ENCODE measurements at regions not wholly inside any gene's neighbourhood (a gene's known extent, or its start where the extent isn't known, plus 50 kb on each side); places are given as distances from the start of the nearest gene placed in this dataset.

DNA sequence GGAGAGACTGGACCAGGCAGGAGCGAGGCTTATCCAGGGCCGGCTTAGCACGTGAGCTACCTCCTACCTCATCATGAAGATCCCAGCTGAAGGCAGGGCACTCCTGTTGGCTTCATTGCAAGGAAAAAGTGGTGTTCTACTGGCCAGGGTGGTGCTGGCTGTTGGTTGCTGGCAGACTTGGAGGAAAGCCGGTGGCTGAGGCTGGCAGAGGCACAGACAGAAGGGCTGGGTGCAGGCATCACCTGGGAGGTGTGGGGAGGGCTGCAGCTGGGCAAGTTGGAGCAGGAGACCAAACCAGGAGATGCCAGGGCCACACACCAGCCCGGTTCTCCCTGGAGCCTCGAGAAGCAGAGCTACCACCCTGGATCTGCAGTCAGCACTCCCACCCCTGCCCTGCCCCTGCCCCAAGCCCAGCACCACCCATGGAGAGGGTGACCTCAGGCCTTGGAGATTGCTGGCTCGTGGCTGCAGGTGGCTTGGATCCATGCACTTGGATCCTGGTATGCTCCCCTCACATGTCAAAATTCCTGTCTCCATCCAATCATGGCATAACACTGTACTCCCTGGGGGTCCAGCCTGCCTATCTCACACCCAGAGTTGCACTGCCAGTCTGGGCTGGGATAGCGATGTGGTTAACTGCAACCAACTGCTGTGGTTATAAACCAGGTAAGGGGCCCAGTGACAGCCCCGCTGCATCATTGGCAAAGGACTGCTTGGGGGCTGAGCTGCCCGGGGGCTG lies 49.7 kb downstream of the GLI2 start:
- TF ChIP-seq, protein P1, sequence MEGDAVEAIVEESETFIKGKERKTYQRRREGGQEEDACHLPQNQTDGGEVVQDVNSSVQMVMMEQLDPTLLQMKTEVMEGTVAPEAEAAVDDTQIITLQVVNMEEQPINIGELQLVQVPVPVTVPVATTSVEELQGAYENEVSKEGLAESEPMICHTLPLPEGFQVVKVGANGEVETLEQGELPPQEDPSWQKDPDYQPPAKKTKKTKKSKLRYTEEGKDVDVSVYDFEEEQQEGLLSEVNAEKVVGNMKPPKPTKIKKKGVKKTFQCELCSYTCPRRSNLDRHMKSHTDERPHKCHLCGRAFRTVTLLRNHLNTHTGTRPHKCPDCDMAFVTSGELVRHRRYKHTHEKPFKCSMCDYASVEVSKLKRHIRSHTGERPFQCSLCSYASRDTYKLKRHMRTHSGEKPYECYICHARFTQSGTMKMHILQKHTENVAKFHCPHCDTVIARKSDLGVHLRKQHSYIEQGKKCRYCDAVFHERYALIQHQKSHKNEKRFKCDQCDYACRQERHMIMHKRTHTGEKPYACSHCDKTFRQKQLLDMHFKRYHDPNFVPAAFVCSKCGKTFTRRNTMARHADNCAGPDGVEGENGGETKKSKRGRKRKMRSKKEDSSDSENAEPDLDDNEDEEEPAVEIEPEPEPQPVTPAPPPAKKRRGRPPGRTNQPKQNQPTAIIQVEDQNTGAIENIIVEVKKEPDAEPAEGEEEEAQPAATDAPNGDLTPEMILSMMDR (IDR thresholded peaks at IDR 0.05; ENCODE audit: extremely low read depth, insufficient read depth, missing control alignments), result no peak
- in situ Hi-C loops (cut with MboI; ENCODE audit: low pct_unique_long_range_greater_than_20kb, low sequenced_read_pairs, unreplicated experiment), result no loop called here
- DNase-seq (ENCODE audit: low spot score), result no peak

DNA sequence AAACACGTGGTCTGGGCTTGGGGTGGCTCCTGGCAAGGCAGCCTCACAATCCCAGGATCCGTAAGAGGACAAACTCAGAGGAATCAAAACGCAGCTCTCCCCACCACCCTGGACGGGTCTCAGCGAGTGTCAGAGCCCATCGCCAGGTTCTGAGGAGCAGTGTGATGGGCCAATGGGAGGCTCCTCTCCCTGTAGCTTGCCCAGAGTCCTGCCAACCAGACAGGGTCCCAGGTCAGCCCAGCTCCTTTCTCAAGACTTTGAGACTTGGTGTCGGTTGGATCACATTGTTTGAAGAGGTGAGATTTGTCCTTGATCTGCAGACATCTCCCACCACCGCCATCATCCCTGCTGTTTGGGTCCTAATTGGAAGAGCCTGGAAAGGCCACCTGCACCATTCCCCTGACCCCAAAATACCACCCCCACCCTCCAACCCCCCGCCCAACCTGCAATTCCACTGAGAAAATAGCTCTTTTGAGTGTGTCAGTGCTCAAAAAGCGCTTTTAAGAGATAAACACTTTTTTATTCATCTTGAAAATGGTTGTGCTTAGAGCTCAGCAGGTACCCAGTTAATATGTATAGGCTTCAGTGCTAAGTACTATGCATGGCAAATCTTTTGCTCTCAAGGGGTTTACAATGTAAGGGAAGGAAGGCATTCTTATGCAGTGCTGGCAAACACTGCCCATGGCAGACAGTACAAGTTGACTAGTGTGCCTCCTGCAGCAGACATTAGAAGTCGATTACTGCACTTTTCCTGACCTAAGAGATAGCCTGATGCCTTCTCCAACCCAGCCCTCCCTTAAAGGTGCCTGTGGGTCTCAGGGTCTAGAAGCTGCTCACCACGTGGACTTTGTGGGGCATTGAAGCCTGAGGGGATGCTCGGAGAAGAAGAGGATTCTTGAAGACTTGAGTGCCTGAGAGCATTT lies 50.6 kb downstream of the GLI2 start:
- DNase-seq (ENCODE audit: low spot score), result no peak

DNA sequence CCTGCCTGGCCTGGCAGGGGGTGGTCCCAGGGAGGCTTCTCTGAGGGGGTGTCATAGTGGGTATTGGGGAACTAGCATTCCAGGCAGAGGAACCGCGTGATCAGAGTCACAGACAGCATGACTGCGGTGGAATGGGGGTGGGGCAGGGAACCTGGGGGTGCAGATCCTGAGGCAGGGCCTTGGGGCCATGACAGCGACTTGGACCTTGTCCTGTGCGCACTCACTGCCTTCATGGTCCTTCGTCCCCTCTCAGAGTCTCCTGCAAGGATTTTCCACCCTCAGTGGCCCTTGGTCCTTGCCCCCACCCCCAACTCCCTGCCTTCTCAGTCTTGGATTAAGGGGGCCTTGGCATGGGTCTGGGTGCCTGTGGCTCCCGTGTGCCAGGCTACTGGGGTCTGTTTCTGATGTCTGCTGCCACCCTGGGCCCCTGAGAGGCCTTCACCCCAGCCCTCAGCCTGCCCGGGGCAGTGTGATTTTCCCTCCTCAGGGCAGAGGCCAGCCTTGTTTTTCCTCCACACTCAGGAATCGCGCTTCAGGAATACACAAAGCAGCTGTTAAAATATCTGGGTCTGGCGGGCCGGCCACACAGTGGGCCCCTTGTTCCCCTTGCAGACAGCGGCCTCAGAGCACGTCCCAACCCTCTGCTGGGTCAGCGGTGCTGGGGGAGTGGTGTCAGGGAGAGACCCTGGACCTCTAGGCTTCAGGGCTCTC lies 51.6 kb downstream of the GLI2 start:
- in situ Hi-C loops (cut with MboI; ENCODE audit: low pct_unique_long_range_greater_than_20kb, low sequenced_read_pairs, unreplicated experiment), result no loop called here
- DNase-seq (ENCODE audit: low spot score), result no peak

More for the DNA sequence above, 50.6 kb downstream of the GLI2 start:
- TF ChIP-seq, protein P1 (IDR thresholded peaks at IDR 0.05; ENCODE audit: extremely low read depth, insufficient read depth, missing control alignments), result no peak
- in situ Hi-C loops (cut with MboI; ENCODE audit: low pct_unique_long_range_greater_than_20kb, low sequenced_read_pairs, unreplicated experiment), result no loop called here

DNA sequence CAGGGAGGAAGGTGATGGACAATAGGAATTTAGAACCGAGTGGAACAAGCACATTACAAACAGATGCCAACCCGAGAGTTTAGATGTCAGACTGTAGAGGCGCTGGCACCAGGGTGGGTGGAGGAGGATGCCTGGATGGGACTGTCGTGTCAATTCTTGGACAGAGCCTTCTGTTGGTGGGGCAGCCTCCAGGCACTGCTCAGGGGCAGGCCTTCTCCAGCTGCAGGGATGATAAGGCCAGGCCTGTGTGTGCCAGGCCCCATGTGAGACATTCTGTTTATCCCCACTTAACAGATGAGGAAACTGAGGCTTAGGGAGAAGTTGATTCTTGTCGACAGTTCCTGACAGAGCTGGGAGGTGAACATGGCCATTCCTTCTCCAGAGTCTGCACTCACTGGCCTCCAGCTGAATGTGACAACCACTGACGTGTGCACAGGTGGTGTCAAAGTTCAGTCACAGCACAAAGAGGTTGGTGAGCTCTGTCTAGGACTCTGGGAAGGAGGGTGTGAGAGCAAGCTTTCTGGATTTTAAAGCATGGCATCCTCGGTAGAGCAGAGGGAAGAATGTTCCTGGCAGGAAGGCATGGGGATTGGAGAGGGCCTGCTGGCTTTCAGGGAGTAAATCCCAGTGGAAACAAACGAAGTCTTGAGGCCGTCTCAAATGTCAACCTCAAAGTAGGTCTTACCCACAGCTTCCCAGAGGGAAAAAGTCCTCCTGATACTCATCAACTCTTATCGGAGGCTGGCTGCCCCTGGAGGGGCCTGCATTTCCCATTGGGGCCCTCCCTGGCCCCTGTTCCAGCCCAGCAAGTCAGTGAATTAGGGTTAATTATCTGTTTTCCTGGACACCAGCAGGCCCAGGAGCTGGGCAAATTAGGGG lies 52.4 kb downstream of the GLI2 start:
- DNase-seq (ENCODE audit: low spot score), result no peak
- in situ Hi-C loops (cut with MboI; ENCODE audit: low pct_unique_long_range_greater_than_20kb, low sequenced_read_pairs, unreplicated experiment), result no loop called here
- TF ChIP-seq, protein P1 (IDR thresholded peaks at IDR 0.05; ENCODE audit: extremely low read depth, insufficient read depth, missing control alignments), result no peak

More for the DNA sequence above, 51.6 kb downstream of the GLI2 start:
- TF ChIP-seq, protein P1 (IDR thresholded peaks at IDR 0.05; ENCODE audit: extremely low read depth, insufficient read depth, missing control alignments), result no peak

DNA sequence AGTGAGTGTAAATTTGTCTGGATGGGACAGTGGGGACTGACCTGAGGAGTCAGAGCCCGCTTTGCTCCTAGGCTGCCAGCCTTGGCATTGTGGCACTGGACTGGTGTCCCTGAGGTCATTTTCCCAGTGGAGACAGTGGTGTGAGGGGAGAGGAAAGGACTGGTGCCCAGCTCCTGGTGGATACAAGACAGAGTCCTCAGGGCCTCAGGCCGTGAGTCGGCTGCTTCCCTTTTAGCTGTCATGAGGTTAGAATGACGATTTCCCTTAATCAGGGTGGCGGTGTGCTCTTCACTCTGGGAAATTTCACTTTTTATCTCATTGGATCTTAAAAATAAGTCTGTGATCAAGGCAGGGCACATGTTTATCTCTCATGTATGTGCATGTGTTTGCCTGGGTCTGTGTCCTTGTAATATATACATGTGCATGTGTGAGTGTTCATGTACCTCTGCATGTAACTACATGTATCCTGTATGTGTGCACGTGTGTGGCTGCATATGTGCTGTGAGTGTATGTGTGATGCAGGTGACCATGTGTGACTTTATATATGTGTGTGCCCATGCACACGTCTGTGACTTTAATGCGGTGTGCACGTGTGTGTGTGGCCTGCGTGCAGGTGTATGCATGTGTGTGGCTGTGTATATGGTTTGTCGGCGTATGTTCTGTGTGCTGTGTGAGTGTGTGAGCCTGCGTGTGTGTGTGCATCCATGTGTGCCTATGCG lies 55.7 kb downstream of the GLI2 start:
- DNase-seq (ENCODE audit: low spot score), result no peak
- TF ChIP-seq, protein P1 (IDR thresholded peaks at IDR 0.05; ENCODE audit: extremely low read depth, insufficient read depth, missing control alignments), result no peak
- in situ Hi-C loops (cut with MboI; ENCODE audit: low pct_unique_long_range_greater_than_20kb, low sequenced_read_pairs, unreplicated experiment), result no loop called here
